Endothelial cell (in vitro differentiated cells): ENCODE measurements at regions not wholly inside any gene's neighbourhood (a gene's known extent, or its start where the extent isn't known, plus 50 kb on each side); places are given as distances from the start of the nearest gene placed in this dataset.

Experiments used
- DNase-seq: peaks from one replicate; pipeline ENCODE4 v3.0.0; 2021; ENCODE audit warnings: low spot score
- H3K27ac Mint-ChIP-seq: one replicate; pipeline ENCODE4 v1.8.0; 2021; ENCODE audit warnings: mixed read lengths, inconsistent platforms; ENCODE audit not compliant: unreplicated experiment
- H3K27me3 Mint-ChIP-seq: one replicate; pipeline ENCODE4 v1.8.0; 2021; ENCODE audit warnings: mild to moderate bottlenecking, moderate library complexity, mixed read lengths, inconsistent platforms; ENCODE audit not compliant: unreplicated experiment
- H3K36me3 Mint-ChIP-seq: one replicate; pipeline ENCODE4 v1.8.0; 2021; ENCODE audit warnings: mild to moderate bottlenecking, low read depth, mixed read lengths, inconsistent platforms; ENCODE audit not compliant: unreplicated experiment
- H3K4me1 Mint-ChIP-seq: one replicate; pipeline ENCODE4 v1.8.0; 2021; ENCODE audit warnings: mild to moderate bottlenecking, mixed read lengths, inconsistent platforms; ENCODE audit not compliant: unreplicated experiment
- H3K4me3 Mint-ChIP-seq: one replicate; pipeline ENCODE4 v1.8.0; 2021; ENCODE audit warnings: mild to moderate bottlenecking, mixed read lengths, inconsistent platforms; ENCODE audit not compliant: unreplicated experiment
- H3K9me3 Mint-ChIP-seq: one replicate; pipeline ENCODE4 v1.8.0; 2021; ENCODE audit warnings: mixed read lengths, inconsistent platforms; ENCODE audit not compliant: unreplicated experiment
- CTCF ChIP-seq: fragments of 200-600 bp; sonication (generic); IDR thresholded peaks from one replicate; pipeline ENCODE4 v1.5.0; 2021; ENCODE audit warnings: antibody characterized with exemption; ENCODE audit not compliant: unreplicated experiment

DNA sequence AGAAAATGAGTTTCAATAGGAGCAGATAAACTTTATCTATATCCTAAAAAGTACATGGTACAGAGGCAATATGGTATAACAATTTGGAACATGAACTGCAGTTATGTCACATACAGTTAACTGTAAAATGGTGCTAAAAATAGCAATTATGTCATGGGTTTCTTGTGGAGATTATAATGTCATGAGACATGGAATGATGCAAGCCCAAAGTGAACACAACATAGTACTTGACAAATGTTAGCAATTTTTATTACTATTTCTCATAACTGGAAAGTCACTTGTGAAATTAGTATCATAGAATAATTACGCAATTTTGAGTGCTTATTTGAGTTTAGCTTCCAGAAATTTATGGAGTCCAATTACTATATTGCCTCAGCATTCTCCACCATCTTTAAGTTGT lies 1263.4 kb downstream of the DSC3 start:
- Mint-ChIP-seq H3K4me1 (no peaks in the 10 kb centered on the region), H3K9me3 (no peaks in the 10 kb centered on the region), H3K27me3 (no peaks in the 10 kb centered on the region), H3K4me3 (no peak overlapping the region), H3K36me3 (no peaks in the 10 kb centered on the region), H3K27ac (no peak overlapping the region)
- no peak for DNase-seq
- TF ChIP-seq CTCF: no peak

- no peak for TF ChIP-seq CTCF
- Mint-ChIP-seq H3K36me3 (no peaks in the 10 kb centered on the region), H3K9me3 (no peaks in the 10 kb centered on the region), H3K27me3 (no peaks in the 10 kb centered on the region), H3K4me3 (no peak overlapping the region), H3K4me1 (no peaks in the 10 kb centered on the region), H3K27ac (no peak overlapping the region)
- DNase-seq: no peak
These were observed 1289.2 kb downstream of the DSC3 start for GRCh38 chr18:29753379-29753778.

DNA sequence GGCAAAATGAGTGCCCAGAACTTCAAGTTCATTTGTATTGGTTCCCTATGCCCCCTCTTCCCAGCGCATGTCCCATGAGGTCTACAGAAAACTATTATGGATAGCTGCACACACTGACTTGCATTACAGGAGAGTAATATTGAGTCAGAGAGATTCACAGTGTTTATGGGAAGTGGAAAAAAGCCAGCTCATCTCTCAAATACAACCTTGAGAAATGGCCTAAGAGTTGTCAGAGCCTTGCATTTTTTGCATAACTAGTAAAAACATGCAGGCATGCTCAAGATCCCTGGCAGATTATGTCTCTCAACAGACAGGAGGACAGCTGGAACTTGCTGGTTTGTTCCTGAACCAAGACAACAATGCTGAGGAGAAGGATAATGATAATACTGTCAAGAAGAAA lies 1292.8 kb downstream of the DSC3 start:
- TF ChIP-seq CTCF: no peak
- Mint-ChIP-seq H3K27me3 (no peaks in the 10 kb centered on the region), H3K27ac (no peak overlapping the region), H3K4me3 (no peak overlapping the region), H3K9me3 (no peaks in the 10 kb centered on the region), H3K36me3 (no peaks in the 10 kb centered on the region), H3K4me1 (no peaks in the 10 kb centered on the region)
- DNase-seq: no peak

- peaks cover 2% of the 10 kb centered on the region for H3K27me3 Mint-ChIP-seq
These were observed 1301.1 kb downstream of the DSC3 start for GRCh38 chr18:29741461-29741860.

DNA sequence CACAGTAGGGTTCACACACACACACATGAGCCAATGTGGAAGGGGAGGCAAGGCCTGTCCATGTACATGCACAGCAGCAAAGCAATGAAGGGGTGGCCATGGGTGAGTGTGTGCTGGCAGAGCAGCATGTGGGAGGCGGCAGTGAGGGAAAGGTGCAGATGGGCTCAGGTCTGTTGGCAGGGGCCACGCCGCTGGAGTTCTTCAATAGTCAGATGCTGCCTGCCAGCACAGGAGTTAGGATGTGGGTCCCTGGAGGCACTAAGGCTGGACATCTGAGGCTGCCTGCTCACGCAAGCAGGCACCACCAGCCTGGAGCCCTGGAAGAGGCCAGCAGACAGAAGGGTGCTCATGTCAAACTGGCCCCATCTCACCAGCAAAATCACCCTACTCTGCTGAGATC lies 1304.9 kb downstream of the DSC3 start:
- peaks cover 2% of the 10 kb centered on the region for H3K27me3 Mint-ChIP-seq
- no peak for TF ChIP-seq CTCF

More at GRCh38 chr18:29741461-29741860, 1301.1 kb downstream of the DSC3 start:
- Mint-ChIP-seq H3K4me1 (no peaks in the 10 kb centered on the region), H3K9me3 (no peaks in the 10 kb centered on the region), H3K36me3 (no peaks in the 10 kb centered on the region), H3K4me3 (no peak overlapping the region), H3K27ac (no peak overlapping the region)
- no peak for TF ChIP-seq CTCF
- DNase-seq: no peak

More for the DNA sequence above, 1304.9 kb downstream of the DSC3 start:
- no peaks in the 10 kb centered on the region for H3K4me1 Mint-ChIP-seq
- H3K9me3 Mint-ChIP-seq: no peaks in the 10 kb centered on the region
- no peaks in the 10 kb centered on the region for H3K36me3 Mint-ChIP-seq
- H3K27ac Mint-ChIP-seq: no peak overlapping the region
- no peak overlapping the region for H3K4me3 Mint-ChIP-seq
- no peak for DNase-seq
